ENCODE measurements at regions not wholly inside any gene's neighbourhood (a gene's known extent, or its start where the extent isn't known, plus 50 kb on each side); places are given as distances from the start of the nearest gene placed in this dataset.

DNA sequence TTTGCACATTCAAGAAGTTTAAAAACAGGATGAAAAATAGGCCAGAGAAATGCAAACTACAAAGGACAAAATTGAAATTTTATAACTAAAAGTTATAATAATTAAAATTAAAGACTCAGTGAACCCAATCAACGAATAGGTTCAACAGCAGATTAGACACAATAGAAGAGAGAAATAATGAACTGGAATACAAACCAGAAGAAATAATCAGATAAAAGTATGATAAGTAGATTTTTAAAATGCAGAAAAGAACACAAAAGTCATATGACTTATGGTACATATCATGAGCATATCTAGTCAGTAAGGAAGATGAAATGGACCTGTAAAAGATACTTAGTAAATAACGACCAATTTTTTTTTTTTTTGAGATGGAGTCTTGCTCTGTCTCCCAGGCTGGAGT lies 108.1 kb upstream of the COG2 start:
- no peak for TF ChIP-seq CTCF (IDR thresholded peaks at IDR 0.05; ENCODE audit: low read depth, low read length, missing control alignments)
- in situ Hi-C loops (cut with HindIII; ENCODE audit: low sequenced_read_pairs), result loop anchor here (5.0 kb wide), 1 partner anchor 48 kb away; no protein-coding TSS in a partner anchor
- no peak overlapping the region for H3K4me3 ChIP-seq (ENCODE audit: low read depth, low read length)
- no peak for DNase-seq (ENCODE audit: low read depth)

GRCh38 chr1:230531103-230531502 lies 105.0 kb upstream of the PGBD5 start:
- TF ChIP-seq CTCF (IDR thresholded peaks at IDR 0.05; ENCODE audit: low read depth, low read length, missing control alignments), result no peak
- no peak for DNase-seq (ENCODE audit: low read depth)
- no peak overlapping the region for H3K4me3 ChIP-seq (ENCODE audit: low read depth, low read length)
- in situ Hi-C loops (cut with HindIII; ENCODE audit: low sequenced_read_pairs), result loop anchor here (5.0 kb wide), 1 partner anchor 51 kb away; no protein-coding TSS in a partner anchor

DNA sequence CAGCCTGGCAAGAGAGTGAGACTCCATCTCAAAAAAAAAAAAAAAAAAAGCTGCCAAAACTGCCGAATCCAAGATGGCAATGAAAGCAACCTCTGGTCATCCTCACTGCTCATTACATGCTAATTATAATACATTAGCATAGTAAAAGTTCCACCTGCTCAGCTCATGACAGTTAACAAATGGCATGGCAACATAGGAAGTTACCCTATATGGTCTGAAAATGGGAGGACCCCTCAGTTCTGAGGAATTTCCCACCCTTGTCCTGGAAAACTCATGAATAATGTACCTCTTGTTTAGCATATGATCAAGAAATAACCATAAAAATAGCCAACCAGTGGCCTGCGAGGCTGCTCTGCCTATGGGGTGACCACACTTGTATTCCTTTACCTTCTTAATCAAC lies 93.1 kb upstream of the PGBD5 start:
- TF ChIP-seq CTCF (IDR thresholded peaks at IDR 0.05; ENCODE audit: low read depth, low read length, missing control alignments), result no peak
- no peak overlapping the region for H3K4me3 ChIP-seq (ENCODE audit: low read depth, low read length)
- in situ Hi-C loops (cut with HindIII; ENCODE audit: low sequenced_read_pairs), result no loop called here
- no peak for DNase-seq (ENCODE audit: low read depth)

- DNase-seq (ENCODE audit: low read depth), result no peak
- no peak overlapping the region for H3K4me3 ChIP-seq (ENCODE audit: low read depth, low read length)
- no peak for TF ChIP-seq CTCF (IDR thresholded peaks at IDR 0.05; ENCODE audit: low read depth, low read length, missing control alignments)
- in situ Hi-C loops (cut with HindIII; ENCODE audit: low sequenced_read_pairs), result no loop called here
Observed at GRCh38 chr1:230518511-230518910, 92.4 kb upstream of the PGBD5 start.

GRCh38 chr1:230517786-230518185 lies 91.7 kb upstream of the PGBD5 start:
- DNase-seq (ENCODE audit: low read depth), result no peak
- H3K4me3 ChIP-seq (ENCODE audit: low read depth, low read length), result no peak overlapping the region
- TF ChIP-seq CTCF (IDR thresholded peaks at IDR 0.05; ENCODE audit: low read depth, low read length, missing control alignments), result no peak
- in situ Hi-C loops (cut with HindIII; ENCODE audit: low sequenced_read_pairs), result no loop called here

DNA sequence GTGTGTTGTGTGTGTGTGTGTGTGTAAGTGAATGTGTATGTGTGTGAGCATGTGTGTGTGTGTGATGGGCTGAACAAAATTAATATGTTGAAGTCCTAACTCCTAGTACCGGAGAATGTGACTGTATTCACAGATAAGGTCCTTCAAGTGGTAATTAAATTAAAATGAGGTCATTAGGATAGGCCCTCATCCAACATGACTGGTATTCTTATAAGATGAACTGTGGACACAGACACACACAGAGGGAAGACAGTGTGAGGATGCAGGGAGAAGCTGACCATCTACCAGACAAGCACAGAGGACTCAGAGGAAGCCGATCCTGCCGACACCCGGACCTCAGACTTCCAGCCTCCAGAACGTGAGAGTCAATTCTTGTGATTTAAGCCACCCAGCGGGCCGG lies 91.2 kb upstream of the PGBD5 start:
- DNase-seq (ENCODE audit: low read depth), result no peak
- TF ChIP-seq CTCF (IDR thresholded peaks at IDR 0.05; ENCODE audit: low read depth, low read length, missing control alignments), result no peak
- H3K4me3 ChIP-seq (ENCODE audit: low read depth, low read length), result no peak overlapping the region
- in situ Hi-C loops (cut with HindIII; ENCODE audit: low sequenced_read_pairs), result no loop called here

GRCh38 chr1:230516889-230517288 lies 90.8 kb upstream of the PGBD5 start:
- in situ Hi-C loops (cut with HindIII; ENCODE audit: low sequenced_read_pairs), result no loop called here
- DNase-seq (ENCODE audit: low read depth), result no peak
- no peak for TF ChIP-seq CTCF (IDR thresholded peaks at IDR 0.05; ENCODE audit: low read depth, low read length, missing control alignments)
- no peak overlapping the region for H3K4me3 ChIP-seq (ENCODE audit: low read depth, low read length)

Measured in astrocyte of the cerebellum (primary cell).